K562 (cell line): ENCODE measurements at regions not wholly inside any gene's neighbourhood (a gene's known extent, or its start where the extent isn't known, plus 50 kb on each side); places are given as distances from the start of the nearest gene placed in this dataset.

Experiments used
- BRF1 ChIP-seq: IDR thresholded peaks from 3 replicates; pipeline ENCODE4 v1.6.1; 2011; ENCODE audit warnings: borderline replicate concordance, mild to moderate bottlenecking; ENCODE audit not compliant: insufficient read length; ENCODE audit errors: extremely low read depth
- CHD7 ChIP-seq: fragments of 200-600 bp; sonication (generic); IDR thresholded peaks from one replicate; pipeline ENCODE4 v1.6.1; 2012; ENCODE audit warnings: mild to moderate bottlenecking, low read depth, low read length, inconsistent platforms
- FOXM1 ChIP-seq, 2 experiments: fragments of 450-650 bp in 1 of 2; sonication (generic) in 1 of 2; formaldehyde crosslinking in 1 of 2; IDR thresholded peaks; 2 replicates each; pipeline versions ENCODE4 v1.6.1 to v1.9.0; 2017 to 2022; ENCODE audit warnings: low read depth in 2 of 2, mild to moderate bottlenecking in 2 of 2, missing genetic modification reagents in 1 of 2, moderate library complexity in 1 of 2
- MTA2 ChIP-seq: fragments of 450-650 bp; IDR thresholded peaks from 2 replicates; pipeline ENCODE4 v1.6.1; 2016; ENCODE audit warnings: low read depth
- PHB ChIP-seq: fragments of 250-450 bp; sonication (Bioruptor Pico); IDR thresholded peaks from 2 replicates; pipeline ENCODE4 v1.5.0; 2021
- POLR2H ChIP-seq: IDR thresholded peaks from 2 replicates; pipeline ENCODE4 v1.6.1; 2016; ENCODE audit warnings: missing genetic modification characterization, low read depth, mild to moderate bottlenecking, control low read depth, missing compliant biosample characterization, moderate library complexity
- TBL1XR1 ChIP-seq, 2 experiments: IDR thresholded peaks; 2 replicates each; pipeline ENCODE4 v1.6.1; 2012; ENCODE audit warnings: improper control_type of control experiment in 2 of 2, low read length in 2 of 2, mild to moderate bottlenecking in 1 of 2
- ZBTB2 ChIP-seq: fragments of 450-650 bp; IDR thresholded peaks from 2 replicates; pipeline ENCODE4 v1.6.1; 2016; ENCODE audit warnings: antibody characterized with exemption
- ZMIZ1 ChIP-seq, 2 experiments: fragments of 150-350 bp in 1 of 2; IDR thresholded peaks; 2 replicates each; pipeline ENCODE4 v1.6.1; 2012 to 2016; ENCODE audit warnings: low read depth in 2 of 2, low read length in 2 of 2, mild to moderate bottlenecking in 1 of 2, moderate library complexity in 1 of 2
- ZNF444 ChIP-seq: fragments of 250-450 bp; sonication (Bioruptor Pico); IDR thresholded peaks from 2 replicates; pipeline ENCODE4 v1.4.0; 2020; ENCODE audit warnings: mild to moderate bottlenecking, moderate library complexity

- peak; percentile 91 for TF ChIP-seq ZNF444
- TF ChIP-seq TBL1XR1 (IDR thresholded peaks at IDR 0.05; ENCODE audit: low read length in 2 of 2): no peak
- TF ChIP-seq POLR2H (tag): no peak
- no peak for TF ChIP-seq ZMIZ1 (IDR thresholded peaks at IDR 0.05; ENCODE audit: low read depth in 2 of 2, low read length in 2 of 2)
- 0 out of 2 replicates have a peak, but pooled peaks have one; percentile 11 for TF ChIP-seq ZBTB2
- no peak for TF ChIP-seq MTA2
- TF ChIP-seq CHD7: no peak
- TF ChIP-seq FOXM1 (IDR thresholded peaks at IDR 0.05; ENCODE audit: low read depth): no peak
- TF ChIP-seq FOXM1 (CRISPR knock-in tag; IDR thresholded peaks at IDR 0.05; ENCODE audit: low read depth): no peak
- TF ChIP-seq BRF1: no peak
- TF ChIP-seq PHB: no peak
Measured at GRCh38 chr6:37102299-37103168, 67.4 kb upstream of the PIM1 start (continued).
